ENCODE measurements at regions not wholly inside any gene's neighbourhood (a gene's known extent, or its start where the extent isn't known, plus 50 kb on each side); places are given as distances from the start of the nearest gene placed in this dataset.

- H2AFZ ChIP-seq (ENCODE audit: low read depth, low read length, poor library complexity, severe bottlenecking) = no peak overlapping the region
- H3K9me2 ChIP-seq (ENCODE audit: insufficient read depth) = no peaks in the 10 kb centered on the region
- ChIA-PET RAD21 (ENCODE audit: low non-redundant PET in 1 of 2, low total read pairs in 2 of 2, uncharacterized antibody in 2 of 2, unreplicated experiment in 2 of 2) (no interaction called here), CTCF (no interaction called here), POLR2A (no interaction called here)
- H3K36me3 ChIP-seq (ENCODE audit: control insufficient read depth in 1 of 2, insufficient read depth in 2 of 2, low read length in 2 of 2) = no peaks in the 10 kb centered on the region
- intact Hi-C loops (cut with micrococcal nuclease) = no loop called here
- no peaks in the 10 kb centered on the region for H3K79me2 ChIP-seq (ENCODE audit: insufficient read depth, low read length)
- H3K9me3 ChIP-seq (ENCODE audit: control insufficient read depth in 1 of 2, insufficient read depth in 1 of 2, low read depth in 1 of 2, low read length in 2 of 2) = no peaks in the 10 kb centered on the region
- no peak for ATAC-seq
- no peak overlapping the region for H3K4me3 ChIP-seq (replicated peaks in 1 of 2; ENCODE audit: low read depth in 1 of 2, low read length in 2 of 2)
- H3K4me2 ChIP-seq (ENCODE audit: low read length) = no peak overlapping the region
- H3K4me1 ChIP-seq (ENCODE audit: control insufficient read depth in 1 of 2, insufficient read depth in 2 of 2, low read length in 2 of 2) = no peaks in the 10 kb centered on the region
- H3K27ac ChIP-seq (ENCODE audit: low read depth, low read length) = no peak overlapping the region
- H3K27me3 ChIP-seq (ENCODE audit: insufficient read depth, low read length) = no peaks in the 10 kb centered on the region
- no peak for DNase-seq (ENCODE audit: low read depth, low spot score)
- TF ChIP-seq JUND (IDR thresholded peaks at IDR 0.05) = no peak
- no peak for TF ChIP-seq CEBPB (IDR thresholded peaks at IDR 0.05; ENCODE audit: low read depth)
- no peak for TF ChIP-seq ATF3 (IDR thresholded peaks at IDR 0.05)
- no peak for TF ChIP-seq MAX (IDR thresholded peaks at IDR 0.05)
- TF ChIP-seq EZH2 (IDR thresholded peaks at IDR 0.05) = no peak
- no peak for TF ChIP-seq POLR2A (IDR thresholded peaks at IDR 0.05; ENCODE audit: borderline replicate concordance, extremely low read depth, insufficient read depth, insufficient read length)
- no peak for TF ChIP-seq SIN3A (IDR thresholded peaks at IDR 0.05; ENCODE audit: low read depth)
- no peak for TF ChIP-seq SP1 (IDR thresholded peaks at IDR 0.05; ENCODE audit: low read depth)
- TF ChIP-seq, protein P1, sequence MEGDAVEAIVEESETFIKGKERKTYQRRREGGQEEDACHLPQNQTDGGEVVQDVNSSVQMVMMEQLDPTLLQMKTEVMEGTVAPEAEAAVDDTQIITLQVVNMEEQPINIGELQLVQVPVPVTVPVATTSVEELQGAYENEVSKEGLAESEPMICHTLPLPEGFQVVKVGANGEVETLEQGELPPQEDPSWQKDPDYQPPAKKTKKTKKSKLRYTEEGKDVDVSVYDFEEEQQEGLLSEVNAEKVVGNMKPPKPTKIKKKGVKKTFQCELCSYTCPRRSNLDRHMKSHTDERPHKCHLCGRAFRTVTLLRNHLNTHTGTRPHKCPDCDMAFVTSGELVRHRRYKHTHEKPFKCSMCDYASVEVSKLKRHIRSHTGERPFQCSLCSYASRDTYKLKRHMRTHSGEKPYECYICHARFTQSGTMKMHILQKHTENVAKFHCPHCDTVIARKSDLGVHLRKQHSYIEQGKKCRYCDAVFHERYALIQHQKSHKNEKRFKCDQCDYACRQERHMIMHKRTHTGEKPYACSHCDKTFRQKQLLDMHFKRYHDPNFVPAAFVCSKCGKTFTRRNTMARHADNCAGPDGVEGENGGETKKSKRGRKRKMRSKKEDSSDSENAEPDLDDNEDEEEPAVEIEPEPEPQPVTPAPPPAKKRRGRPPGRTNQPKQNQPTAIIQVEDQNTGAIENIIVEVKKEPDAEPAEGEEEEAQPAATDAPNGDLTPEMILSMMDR (IDR thresholded peaks at IDR 0.05 in 2 of 3, conservative IDR thresholded peaks at IDR 0.05 in 1 of 3; ENCODE audit: borderline replicate concordance in 1 of 3, insufficient read depth in 1 of 3, low read depth in 2 of 3, low read length in 2 of 3) = no peak
- TF ChIP-seq ELF1 (IDR thresholded peaks at IDR 0.05; ENCODE audit: borderline replicate concordance, low read depth) = no peak
- H3K9ac ChIP-seq (ENCODE audit: low read length) = no peak overlapping the region
- BruUV-seq (replicated peaks) = no TSS peak
- H4K20me1 ChIP-seq (ENCODE audit: insufficient read depth) = no peaks in the 10 kb centered on the region
Observed at GRCh38 chrX:38896724-38897298, 95.6 kb downstream of the MID1IP1 start.

All from HCT116 (cell line).